ENCODE measurements at regions not wholly inside any gene's neighbourhood (a gene's known extent, or its start where the extent isn't known, plus 50 kb on each side); places are given as distances from the start of the nearest gene placed in this dataset.

DNA sequence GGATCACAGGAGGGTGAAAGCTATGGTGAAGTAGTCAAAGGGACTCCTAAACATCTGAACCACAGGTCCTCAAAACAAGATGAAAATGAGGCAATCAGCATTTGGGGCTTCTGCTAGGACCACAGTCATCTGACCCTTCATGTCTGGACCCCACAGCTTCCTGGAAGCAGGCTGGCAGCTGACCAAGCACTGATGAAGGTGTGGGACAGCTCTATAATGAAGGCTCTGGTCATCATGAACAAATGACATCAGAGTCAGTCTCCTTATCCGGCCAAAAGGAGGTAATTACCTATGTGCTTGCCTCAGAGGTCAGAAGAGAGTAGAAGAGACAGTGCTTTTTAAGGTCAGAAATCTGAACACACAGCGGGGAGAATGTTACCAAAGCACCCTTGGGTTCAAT lies 101.2 kb upstream of the GNAO1 start (continued):
- TF ChIP-seq, protein P1, sequence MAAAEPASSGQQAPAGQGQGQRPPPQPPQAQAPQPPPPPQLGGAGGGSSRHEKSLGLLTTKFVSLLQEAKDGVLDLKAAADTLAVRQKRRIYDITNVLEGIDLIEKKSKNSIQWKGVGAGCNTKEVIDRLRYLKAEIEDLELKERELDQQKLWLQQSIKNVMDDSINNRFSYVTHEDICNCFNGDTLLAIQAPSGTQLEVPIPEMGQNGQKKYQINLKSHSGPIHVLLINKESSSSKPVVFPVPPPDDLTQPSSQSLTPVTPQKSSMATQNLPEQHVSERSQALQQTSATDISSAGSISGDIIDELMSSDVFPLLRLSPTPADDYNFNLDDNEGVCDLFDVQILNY (CRISPR knock-in tag; IDR thresholded peaks at IDR 0.05), result no peak
- TF ChIP-seq, protein P2, sequence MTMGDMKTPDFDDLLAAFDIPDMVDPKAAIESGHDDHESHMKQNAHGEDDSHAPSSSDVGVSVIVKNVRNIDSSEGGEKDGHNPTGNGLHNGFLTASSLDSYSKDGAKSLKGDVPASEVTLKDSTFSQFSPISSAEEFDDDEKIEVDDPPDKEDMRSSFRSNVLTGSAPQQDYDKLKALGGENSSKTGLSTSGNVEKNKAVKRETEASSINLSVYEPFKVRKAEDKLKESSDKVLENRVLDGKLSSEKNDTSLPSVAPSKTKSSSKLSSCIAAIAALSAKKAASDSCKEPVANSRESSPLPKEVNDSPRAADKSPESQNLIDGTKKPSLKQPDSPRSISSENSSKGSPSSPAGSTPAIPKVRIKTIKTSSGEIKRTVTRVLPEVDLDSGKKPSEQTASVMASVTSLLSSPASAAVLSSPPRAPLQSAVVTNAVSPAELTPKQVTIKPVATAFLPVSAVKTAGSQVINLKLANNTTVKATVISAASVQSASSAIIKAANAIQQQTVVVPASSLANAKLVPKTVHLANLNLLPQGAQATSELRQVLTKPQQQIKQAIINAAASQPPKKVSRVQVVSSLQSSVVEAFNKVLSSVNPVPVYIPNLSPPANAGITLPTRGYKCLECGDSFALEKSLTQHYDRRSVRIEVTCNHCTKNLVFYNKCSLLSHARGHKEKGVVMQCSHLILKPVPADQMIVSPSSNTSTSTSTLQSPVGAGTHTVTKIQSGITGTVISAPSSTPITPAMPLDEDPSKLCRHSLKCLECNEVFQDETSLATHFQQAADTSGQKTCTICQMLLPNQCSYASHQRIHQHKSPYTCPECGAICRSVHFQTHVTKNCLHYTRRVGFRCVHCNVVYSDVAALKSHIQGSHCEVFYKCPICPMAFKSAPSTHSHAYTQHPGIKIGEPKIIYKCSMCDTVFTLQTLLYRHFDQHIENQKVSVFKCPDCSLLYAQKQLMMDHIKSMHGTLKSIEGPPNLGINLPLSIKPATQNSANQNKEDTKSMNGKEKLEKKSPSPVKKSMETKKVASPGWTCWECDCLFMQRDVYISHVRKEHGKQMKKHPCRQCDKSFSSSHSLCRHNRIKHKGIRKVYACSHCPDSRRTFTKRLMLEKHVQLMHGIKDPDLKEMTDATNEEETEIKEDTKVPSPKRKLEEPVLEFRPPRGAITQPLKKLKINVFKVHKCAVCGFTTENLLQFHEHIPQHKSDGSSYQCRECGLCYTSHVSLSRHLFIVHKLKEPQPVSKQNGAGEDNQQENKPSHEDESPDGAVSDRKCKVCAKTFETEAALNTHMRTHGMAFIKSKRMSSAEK (CRISPR knock-in tag; IDR thresholded peaks at IDR 0.05; ENCODE audit: borderline replicate concordance), result no peak
- TF ChIP-seq, protein P3, sequence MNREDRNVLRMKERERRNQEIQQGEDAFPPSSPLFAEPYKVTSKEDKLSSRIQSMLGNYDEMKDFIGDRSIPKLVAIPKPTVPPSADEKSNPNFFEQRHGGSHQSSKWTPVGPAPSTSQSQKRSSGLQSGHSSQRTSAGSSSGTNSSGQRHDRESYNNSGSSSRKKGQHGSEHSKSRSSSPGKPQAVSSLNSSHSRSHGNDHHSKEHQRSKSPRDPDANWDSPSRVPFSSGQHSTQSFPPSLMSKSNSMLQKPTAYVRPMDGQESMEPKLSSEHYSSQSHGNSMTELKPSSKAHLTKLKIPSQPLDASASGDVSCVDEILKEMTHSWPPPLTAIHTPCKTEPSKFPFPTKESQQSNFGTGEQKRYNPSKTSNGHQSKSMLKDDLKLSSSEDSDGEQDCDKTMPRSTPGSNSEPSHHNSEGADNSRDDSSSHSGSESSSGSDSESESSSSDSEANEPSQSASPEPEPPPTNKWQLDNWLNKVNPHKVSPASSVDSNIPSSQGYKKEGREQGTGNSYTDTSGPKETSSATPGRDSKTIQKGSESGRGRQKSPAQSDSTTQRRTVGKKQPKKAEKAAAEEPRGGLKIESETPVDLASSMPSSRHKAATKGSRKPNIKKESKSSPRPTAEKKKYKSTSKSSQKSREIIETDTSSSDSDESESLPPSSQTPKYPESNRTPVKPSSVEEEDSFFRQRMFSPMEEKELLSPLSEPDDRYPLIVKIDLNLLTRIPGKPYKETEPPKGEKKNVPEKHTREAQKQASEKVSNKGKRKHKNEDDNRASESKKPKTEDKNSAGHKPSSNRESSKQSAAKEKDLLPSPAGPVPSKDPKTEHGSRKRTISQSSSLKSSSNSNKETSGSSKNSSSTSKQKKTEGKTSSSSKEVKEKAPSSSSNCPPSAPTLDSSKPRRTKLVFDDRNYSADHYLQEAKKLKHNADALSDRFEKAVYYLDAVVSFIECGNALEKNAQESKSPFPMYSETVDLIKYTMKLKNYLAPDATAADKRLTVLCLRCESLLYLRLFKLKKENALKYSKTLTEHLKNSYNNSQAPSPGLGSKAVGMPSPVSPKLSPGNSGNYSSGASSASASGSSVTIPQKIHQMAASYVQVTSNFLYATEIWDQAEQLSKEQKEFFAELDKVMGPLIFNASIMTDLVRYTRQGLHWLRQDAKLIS (CRISPR knock-in tag; IDR thresholded peaks at IDR 0.05; ENCODE audit: borderline replicate concordance), result no peak
- TF ChIP-seq, protein P4, sequence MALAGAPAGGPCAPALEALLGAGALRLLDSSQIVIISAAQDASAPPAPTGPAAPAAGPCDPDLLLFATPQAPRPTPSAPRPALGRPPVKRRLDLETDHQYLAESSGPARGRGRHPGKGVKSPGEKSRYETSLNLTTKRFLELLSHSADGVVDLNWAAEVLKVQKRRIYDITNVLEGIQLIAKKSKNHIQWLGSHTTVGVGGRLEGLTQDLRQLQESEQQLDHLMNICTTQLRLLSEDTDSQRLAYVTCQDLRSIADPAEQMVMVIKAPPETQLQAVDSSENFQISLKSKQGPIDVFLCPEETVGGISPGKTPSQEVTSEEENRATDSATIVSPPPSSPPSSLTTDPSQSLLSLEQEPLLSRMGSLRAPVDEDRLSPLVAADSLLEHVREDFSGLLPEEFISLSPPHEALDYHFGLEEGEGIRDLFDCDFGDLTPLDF (CRISPR knock-in tag; IDR thresholded peaks at IDR 0.05), result no peak
- TF ChIP-seq, protein P5, sequence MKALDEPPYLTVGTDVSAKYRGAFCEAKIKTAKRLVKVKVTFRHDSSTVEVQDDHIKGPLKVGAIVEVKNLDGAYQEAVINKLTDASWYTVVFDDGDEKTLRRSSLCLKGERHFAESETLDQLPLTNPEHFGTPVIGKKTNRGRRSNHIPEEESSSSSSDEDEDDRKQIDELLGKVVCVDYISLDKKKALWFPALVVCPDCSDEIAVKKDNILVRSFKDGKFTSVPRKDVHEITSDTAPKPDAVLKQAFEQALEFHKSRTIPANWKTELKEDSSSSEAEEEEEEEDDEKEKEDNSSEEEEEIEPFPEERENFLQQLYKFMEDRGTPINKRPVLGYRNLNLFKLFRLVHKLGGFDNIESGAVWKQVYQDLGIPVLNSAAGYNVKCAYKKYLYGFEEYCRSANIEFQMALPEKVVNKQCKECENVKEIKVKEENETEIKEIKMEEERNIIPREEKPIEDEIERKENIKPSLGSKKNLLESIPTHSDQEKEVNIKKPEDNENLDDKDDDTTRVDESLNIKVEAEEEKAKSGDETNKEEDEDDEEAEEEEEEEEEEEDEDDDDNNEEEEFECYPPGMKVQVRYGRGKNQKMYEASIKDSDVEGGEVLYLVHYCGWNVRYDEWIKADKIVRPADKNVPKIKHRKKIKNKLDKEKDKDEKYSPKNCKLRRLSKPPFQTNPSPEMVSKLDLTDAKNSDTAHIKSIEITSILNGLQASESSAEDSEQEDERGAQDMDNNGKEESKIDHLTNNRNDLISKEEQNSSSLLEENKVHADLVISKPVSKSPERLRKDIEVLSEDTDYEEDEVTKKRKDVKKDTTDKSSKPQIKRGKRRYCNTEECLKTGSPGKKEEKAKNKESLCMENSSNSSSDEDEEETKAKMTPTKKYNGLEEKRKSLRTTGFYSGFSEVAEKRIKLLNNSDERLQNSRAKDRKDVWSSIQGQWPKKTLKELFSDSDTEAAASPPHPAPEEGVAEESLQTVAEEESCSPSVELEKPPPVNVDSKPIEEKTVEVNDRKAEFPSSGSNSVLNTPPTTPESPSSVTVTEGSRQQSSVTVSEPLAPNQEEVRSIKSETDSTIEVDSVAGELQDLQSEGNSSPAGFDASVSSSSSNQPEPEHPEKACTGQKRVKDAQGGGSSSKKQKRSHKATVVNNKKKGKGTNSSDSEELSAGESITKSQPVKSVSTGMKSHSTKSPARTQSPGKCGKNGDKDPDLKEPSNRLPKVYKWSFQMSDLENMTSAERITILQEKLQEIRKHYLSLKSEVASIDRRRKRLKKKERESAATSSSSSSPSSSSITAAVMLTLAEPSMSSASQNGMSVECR (CRISPR knock-in tag; IDR thresholded peaks at IDR 0.05; ENCODE audit: borderline replicate concordance), result no peak

DNA sequence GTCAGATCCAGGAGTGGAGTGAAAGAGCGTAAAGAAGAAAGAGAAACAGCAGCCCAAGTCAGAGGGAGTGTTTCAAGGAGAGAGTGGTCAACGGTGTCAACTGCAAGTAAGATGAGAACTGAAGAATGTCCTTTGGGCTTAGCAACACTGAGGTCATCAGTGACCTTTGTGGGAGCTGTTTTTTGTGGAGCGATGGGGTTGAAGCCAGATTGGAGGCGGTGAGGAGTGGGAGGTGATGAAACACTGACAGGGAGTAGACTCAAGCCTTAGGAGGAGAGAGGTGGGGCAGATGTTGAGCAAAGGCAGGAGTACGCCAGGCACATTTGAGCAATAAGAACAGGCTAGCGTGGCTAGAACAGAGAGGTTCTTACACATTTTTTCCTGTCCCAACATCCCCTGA lies 103.7 kb upstream of the GNAO1 start:
- no peak overlapping the region for H3K4me3 Mint-ChIP-seq
- H3K27ac Mint-ChIP-seq, result no peak overlapping the region
- POLR2A ChIA-PET, result no interaction called here
- H3K9me3 Mint-ChIP-seq, result peaks cover 9% of the 10 kb centered on the region
- H3K36me3 Mint-ChIP-seq, result no peaks in the 10 kb centered on the region
- CTCF ChIA-PET, result no interaction called here
- no peak for DNase-seq (ENCODE audit: low spot score)
- 0 out of 2 replicates have a peak, but pooled peaks cover 4% of the 10 kb centered on the region for H3K4me1 Mint-ChIP-seq
- H3K27me3 Mint-ChIP-seq (ENCODE audit: low read depth), result no peaks in the 10 kb centered on the region; the same call in 1 of the 2 replicates
- no peak for ATAC-seq
- TF ChIP-seq, protein P6, sequence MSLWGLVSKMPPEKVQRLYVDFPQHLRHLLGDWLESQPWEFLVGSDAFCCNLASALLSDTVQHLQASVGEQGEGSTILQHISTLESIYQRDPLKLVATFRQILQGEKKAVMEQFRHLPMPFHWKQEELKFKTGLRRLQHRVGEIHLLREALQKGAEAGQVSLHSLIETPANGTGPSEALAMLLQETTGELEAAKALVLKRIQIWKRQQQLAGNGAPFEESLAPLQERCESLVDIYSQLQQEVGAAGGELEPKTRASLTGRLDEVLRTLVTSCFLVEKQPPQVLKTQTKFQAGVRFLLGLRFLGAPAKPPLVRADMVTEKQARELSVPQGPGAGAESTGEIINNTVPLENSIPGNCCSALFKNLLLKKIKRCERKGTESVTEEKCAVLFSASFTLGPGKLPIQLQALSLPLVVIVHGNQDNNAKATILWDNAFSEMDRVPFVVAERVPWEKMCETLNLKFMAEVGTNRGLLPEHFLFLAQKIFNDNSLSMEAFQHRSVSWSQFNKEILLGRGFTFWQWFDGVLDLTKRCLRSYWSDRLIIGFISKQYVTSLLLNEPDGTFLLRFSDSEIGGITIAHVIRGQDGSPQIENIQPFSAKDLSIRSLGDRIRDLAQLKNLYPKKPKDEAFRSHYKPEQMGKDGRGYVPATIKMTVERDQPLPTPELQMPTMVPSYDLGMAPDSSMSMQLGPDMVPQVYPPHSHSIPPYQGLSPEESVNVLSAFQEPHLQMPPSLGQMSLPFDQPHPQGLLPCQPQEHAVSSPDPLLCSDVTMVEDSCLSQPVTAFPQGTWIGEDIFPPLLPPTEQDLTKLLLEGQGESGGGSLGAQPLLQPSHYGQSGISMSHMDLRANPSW (CRISPR knock-in tag; conservative IDR thresholded peaks at IDR 0.05; ENCODE audit: low read depth), result no peak
- TF ChIP-seq FOXK1 (CRISPR knock-in tag; IDR thresholded peaks at IDR 0.05), result no peak
- TF ChIP-seq PRRX2 (CRISPR knock-in tag; IDR thresholded peaks at IDR 0.05), result no peak
- no peak for TF ChIP-seq ZNF263 (CRISPR knock-in tag; IDR thresholded peaks at IDR 0.05; ENCODE audit: low read depth)
- TF ChIP-seq ELF4 (CRISPR knock-in tag; IDR thresholded peaks at IDR 0.05; ENCODE audit: low read depth), result no peak
- TF ChIP-seq, protein P7, sequence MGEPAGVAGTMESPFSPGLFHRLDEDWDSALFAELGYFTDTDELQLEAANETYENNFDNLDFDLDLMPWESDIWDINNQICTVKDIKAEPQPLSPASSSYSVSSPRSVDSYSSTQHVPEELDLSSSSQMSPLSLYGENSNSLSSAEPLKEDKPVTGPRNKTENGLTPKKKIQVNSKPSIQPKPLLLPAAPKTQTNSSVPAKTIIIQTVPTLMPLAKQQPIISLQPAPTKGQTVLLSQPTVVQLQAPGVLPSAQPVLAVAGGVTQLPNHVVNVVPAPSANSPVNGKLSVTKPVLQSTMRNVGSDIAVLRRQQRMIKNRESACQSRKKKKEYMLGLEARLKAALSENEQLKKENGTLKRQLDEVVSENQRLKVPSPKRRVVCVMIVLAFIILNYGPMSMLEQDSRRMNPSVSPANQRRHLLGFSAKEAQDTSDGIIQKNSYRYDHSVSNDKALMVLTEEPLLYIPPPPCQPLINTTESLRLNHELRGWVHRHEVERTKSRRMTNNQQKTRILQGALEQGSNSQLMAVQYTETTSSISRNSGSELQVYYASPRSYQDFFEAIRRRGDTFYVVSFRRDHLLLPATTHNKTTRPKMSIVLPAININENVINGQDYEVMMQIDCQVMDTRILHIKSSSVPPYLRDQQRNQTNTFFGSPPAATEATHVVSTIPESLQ (CRISPR knock-in tag; IDR thresholded peaks at IDR 0.05), result no peak
